Body of pancreas (tissue), 4 donors: ENCODE measurements at regions not wholly inside any gene's neighbourhood (a gene's known extent, or its start where the extent isn't known, plus 50 kb on each side); places are given as distances from the start of the nearest gene placed in this dataset.

Experiments
- ATAC-seq: fragments of 150-250 bp; one replicate; pipeline ENCODE4 v1.9.1; 2016
- DNase-seq, 4 donors: peaks; one replicate each; pipeline ENCODE4 v3.0.0-alpha.2; 2019
- H3K27ac ChIP-seq, 4 donors: fragments of 200-600 bp; sonication (generic); 1 replicate in 3 of 4; 2 replicates in 1 of 4; pipeline versions ENCODE4 v1.5.1 to v1.6.1; 2016 to 2019; ENCODE audit warnings: mild to moderate bottlenecking in 1 of 4, mixed read lengths in 1 of 4, moderate library complexity in 1 of 4
- H3K27me3 ChIP-seq, 2 donors: fragments of 200-600 bp; sonication (generic); one replicate each; pipeline ENCODE4 v1.6.0; 2016; ENCODE audit warnings: mild to moderate bottlenecking in 1 of 2
- H3K36me3 ChIP-seq, 2 donors: fragments of 200-600 bp; sonication (generic); replicated peaks in 1 of 2; 2 replicates each; pipeline ENCODE4 v1.5.1; 2016; ENCODE audit warnings: low read depth in 2 of 2; ENCODE audit not compliant: insufficient read depth in 1 of 2
- H3K4me1 ChIP-seq: fragments of 200-600 bp; sonication (generic); one replicate; pipeline ENCODE4 v1.6.0; 2016
- H3K4me3 ChIP-seq, 2 donors: fragments of 200-600 bp; sonication (generic); 1 replicate in 1 of 2; 2 replicates in 1 of 2; pipeline ENCODE4 v1.5.1; 2016 to 2019
- H3K9me3 ChIP-seq, 3 donors: fragments of 200-600 bp; sonication (generic); 1 replicate in 2 of 3; 2 replicates in 1 of 3; pipeline ENCODE4 v1.5.1; 2016
- CTCF ChIP-seq, 7 experiments: fragments of 450-650 bp in 4 of 7; fragments of 200-600 bp in 3 of 7; sonication (generic) in 3 of 7; IDR thresholded peaks; one replicate each; pipeline ENCODE4 v1.5.1; 2016 to 2019; ENCODE audit warnings: antibody characterized with exemption in 7 of 7
- POLR2A ChIP-seq, 3 donors: fragments of 450-650 bp; IDR thresholded peaks; one replicate each; pipeline ENCODE4 v1.6.1; 2016; ENCODE audit warnings: antibody characterized with exemption in 3 of 3, mild to moderate bottlenecking in 2 of 3
- whole genome bisulfite sequencing, 2 donors: methylation state at CpG; one replicate each; pipeline ENCODE4 v1.1.5; 2017; 5-methylcytosine and 5-hydroxymethylcytosine counted together
- intact Hi-C: fragments of 100-400 bp; cut with DNase I; formaldehyde crosslinking; loops from one replicate; pipeline ENCODE4 v1.15.1; 2023

GRCh38 chr6:81003894-81004293, 748.6 kb downstream of the TENT5A start:
- intact Hi-C loops: no loop called here
- no peak overlapping the region for H3K4me3 ChIP-seq
- TF ChIP-seq CTCF (IDR thresholded peaks at IDR 0.05) (no peak), POLR2A (IDR thresholded peaks at IDR 0.05) (no peak)

GRCh38 chr6:81003156-81003555, 749.3 kb downstream of the TENT5A start:
- Histone ChIP-seq H3K4me3 (no peak overlapping the region), H3K9me3 (no peaks in the 10 kb centered on the region), H3K36me3 (no peaks in the 10 kb centered on the region), H3K27me3 (no peaks in the 10 kb centered on the region), H3K27ac (no peak overlapping the region), H3K4me1 (no peaks in the 10 kb centered on the region)
- DNase-seq: no peak
- WGBS, 2 donors: 34 to 43% methylated on average over 2 of the region's 2 CpGs
- TF ChIP-seq POLR2A (IDR thresholded peaks at IDR 0.05) (no peak), CTCF (IDR thresholded peaks at IDR 0.05) (no peak)
- intact Hi-C loops: no loop called here
- no peak for ATAC-seq

More at GRCh38 chr6:81003894-81004293, 748.6 kb downstream of the TENT5A start:
- no peak overlapping the region for H3K27ac ChIP-seq
- H3K9me3 ChIP-seq: no peaks in the 10 kb centered on the region
- ATAC-seq (no peak), DNase-seq (no peak)
- no peaks in the 10 kb centered on the region for H3K4me1 ChIP-seq
- no peaks in the 10 kb centered on the region for H3K27me3 ChIP-seq
- no peaks in the 10 kb centered on the region for H3K36me3 ChIP-seq

GRCh38 chr6:81002126-81002525, 750.4 kb downstream of the TENT5A start:
- Histone ChIP-seq H3K9me3 (no peaks in the 10 kb centered on the region), H3K4me1 (no peaks in the 10 kb centered on the region), H3K4me3 (no peak overlapping the region), H3K27ac (no peak overlapping the region), H3K27me3 (no peaks in the 10 kb centered on the region), H3K36me3 (no peaks in the 10 kb centered on the region)
- ATAC-seq (no peak), DNase-seq (no peak)
- 13 to 31% methylated on average over 1 of the region's 1 CpG for WGBS, 2 donors
- TF ChIP-seq CTCF (IDR thresholded peaks at IDR 0.05) (no peak), POLR2A (IDR thresholded peaks at IDR 0.05) (no peak)
- intact Hi-C loops: no loop called here

DNA sequence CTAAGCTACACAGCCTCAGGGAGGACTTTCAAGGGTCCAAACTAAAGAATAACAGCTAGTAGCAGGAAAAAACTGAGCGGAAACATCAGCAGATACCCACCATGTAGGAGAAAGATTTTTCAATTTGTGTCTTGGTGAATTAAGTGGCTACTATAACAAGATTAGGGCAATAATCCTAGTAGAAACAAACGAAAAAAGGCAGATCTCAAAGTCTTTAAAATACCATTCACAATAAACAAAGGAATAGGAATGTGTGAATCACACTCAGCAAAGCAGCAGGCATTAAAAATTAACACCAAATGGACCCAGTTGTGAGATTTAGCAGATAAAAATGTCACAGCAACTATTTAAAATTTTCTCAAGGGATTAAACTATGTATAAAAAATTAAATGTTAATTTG, 761.2 kb downstream of the TENT5A start:
- DNase-seq (no peak), ATAC-seq (no peak)
- WGBS, 2 donors: 50% methylated on average over 2 of the region's 2 CpGs
- Histone ChIP-seq H3K4me3 (no peak overlapping the region), H3K27me3 (no peaks in the 10 kb centered on the region), H3K36me3 (no peaks in the 10 kb centered on the region), H3K27ac (no peak overlapping the region), H3K4me1 (no peaks in the 10 kb centered on the region), H3K9me3 (no peaks in the 10 kb centered on the region)
- TF ChIP-seq CTCF (IDR thresholded peaks at IDR 0.05) (no peak), POLR2A (IDR thresholded peaks at IDR 0.05) (no peak)
- intact Hi-C loops: no loop called here

DNA sequence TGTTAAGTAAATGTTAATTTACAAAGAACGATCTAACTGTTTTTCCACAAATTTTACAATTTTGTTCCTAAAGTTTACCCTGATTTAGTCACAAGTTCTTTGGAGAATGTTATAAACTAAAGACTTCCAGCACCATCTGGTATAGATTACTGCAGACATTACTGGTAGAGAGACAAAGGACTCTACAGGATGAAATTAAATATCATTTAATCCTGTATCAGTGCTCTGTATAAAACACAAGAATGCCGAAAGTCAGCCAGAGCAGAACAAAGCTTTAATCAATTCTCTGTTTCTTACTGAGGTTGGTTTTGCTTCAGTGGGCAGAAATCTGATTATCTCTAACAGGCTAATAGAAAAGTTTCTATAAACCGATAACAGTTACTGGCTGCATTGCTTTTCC, 763.6 kb downstream of the TENT5A start:
- Histone ChIP-seq H3K27ac (no peak overlapping the region), H3K9me3 (no peaks in the 10 kb centered on the region), H3K36me3 (no peaks in the 10 kb centered on the region), H3K4me3 (no peak overlapping the region), H3K27me3 (no peaks in the 10 kb centered on the region), H3K4me1 (no peaks in the 10 kb centered on the region)
- no peak for DNase-seq
- ATAC-seq: no peak
- TF ChIP-seq CTCF (IDR thresholded peaks at IDR 0.05) (no peak), POLR2A (IDR thresholded peaks at IDR 0.05) (no peak)
- 68 to 75% methylated on average over 3 of the region's 3 CpGs for WGBS, 2 donors
- intact Hi-C loops: no loop called here
